Activated T-cell treated with anti-CD3 and anti-CD28 coated beads, Interleukin-2, amount 50 U/mL, for 4 hours (primary cell): ENCODE measurements at regions not wholly inside any gene's neighbourhood (a gene's known extent, or its start where the extent isn't known, plus 50 kb on each side); places are given as distances from the start of the nearest gene placed in this dataset.
"Not testable (repeated sequence)": the region's sequence is repeated elsewhere in the genome, so short reads cannot be mapped to it uniquely, and the experiment has no call there.

ENCODE experiments used
- ATAC-seq, 2 donors: fragments of 200-7000 bp; cut with Tn5 transposase; one replicate each; pipeline ENCODE4 v1.10.0; 2021
- DNase-seq: peaks from one replicate; pipeline ENCODE4 v3.0.0-alpha.2; 2020
- H3K27me3 Mint-ChIP-seq: one replicate; pipeline ENCODE4 v1.8.0; 2021; ENCODE audit warnings: low read depth, mixed read lengths
- H3K36me3 Mint-ChIP-seq: one replicate; pipeline ENCODE4 v1.8.0; 2022; ENCODE audit warnings: mixed read lengths; ENCODE audit not compliant: insufficient read depth
- H3K4me1 Mint-ChIP-seq: one replicate; pipeline ENCODE4 v1.8.0; 2021; ENCODE audit warnings: low read depth, mixed read lengths
- H3K4me3 Mint-ChIP-seq: one replicate; pipeline ENCODE4 v1.8.0; 2021; ENCODE audit warnings: mild to moderate bottlenecking, moderate library complexity, mixed read lengths
- H3K9me3 Mint-ChIP-seq: one replicate; pipeline ENCODE4 v1.8.0; 2021; ENCODE audit warnings: mixed read lengths

DNA sequence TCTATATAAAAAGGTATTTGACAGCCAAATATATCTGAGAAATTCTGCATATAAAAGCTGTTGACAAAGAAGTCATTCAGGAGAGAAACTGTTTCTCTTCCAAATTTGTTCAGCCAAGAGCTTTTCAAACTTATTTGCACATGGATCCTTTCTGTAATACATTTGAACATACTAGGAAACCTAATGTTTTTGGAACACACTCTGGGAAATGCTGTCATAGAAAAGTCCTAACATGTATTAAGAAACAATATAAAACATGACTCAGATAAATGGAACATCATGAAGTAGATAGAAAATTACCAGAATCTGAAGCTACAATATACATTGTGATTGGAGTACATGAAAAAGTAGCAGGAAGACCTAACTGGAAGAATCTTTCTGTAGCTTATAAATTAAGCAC is 781.5 kb upstream of the EPHA5 start:
- H3K27me3 Mint-ChIP-seq, result no peaks in the 10 kb centered on the region
- DNase-seq, result no peak
- no peak overlapping the region for H3K4me3 Mint-ChIP-seq
- H3K9me3 Mint-ChIP-seq, result peaks cover 18% of the 10 kb centered on the region
- ATAC-seq, result no peak
- H3K4me1 Mint-ChIP-seq, result no peaks in the 10 kb centered on the region
- H3K36me3 Mint-ChIP-seq, result no peaks in the 10 kb centered on the region

DNA sequence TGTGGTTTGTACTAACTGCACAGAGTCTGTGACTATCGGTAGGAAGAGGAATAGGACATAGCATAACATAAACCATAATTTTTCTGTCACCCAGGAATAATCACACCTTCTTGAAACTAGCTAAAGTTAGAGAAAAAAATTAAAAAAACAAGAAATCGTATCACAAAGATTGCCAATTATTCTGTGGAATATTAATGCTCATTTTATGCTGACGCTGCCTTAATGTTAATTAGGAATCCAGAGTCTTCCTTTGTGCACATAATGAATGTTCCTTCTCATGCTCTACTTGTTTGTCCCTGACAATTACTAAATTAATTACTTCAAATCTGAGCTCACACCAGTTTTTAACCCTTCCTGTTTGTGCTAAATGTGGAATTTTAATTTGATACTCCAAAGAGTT is 772.7 kb upstream of the EPHA5 start:
- H3K36me3 Mint-ChIP-seq, result no peaks in the 10 kb centered on the region
- H3K4me1 Mint-ChIP-seq, result no peaks in the 10 kb centered on the region
- H3K9me3 Mint-ChIP-seq, result peaks cover 6% of the 10 kb centered on the region

DNA sequence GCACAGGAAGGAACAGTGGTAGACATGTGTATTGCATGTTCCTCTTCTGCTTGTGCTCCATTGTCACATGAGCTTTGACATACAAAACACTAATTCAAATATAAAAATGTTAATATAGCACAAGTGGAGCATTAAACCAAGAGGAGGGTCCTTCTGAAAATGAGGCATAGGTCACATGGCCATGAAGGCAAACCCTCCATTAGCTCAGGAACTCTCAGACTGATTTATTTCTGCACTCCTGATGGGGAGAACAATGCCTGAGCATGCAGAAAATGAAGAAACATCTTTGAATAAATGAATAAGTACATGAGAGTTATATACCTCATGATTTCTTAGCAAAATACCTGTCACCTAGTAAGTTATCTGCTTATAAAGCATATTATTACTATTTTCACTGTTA is 769.2 kb upstream of the EPHA5 start:
- H3K9me3 Mint-ChIP-seq, result peaks cover 8% of the 10 kb centered on the region
- H3K4me1 Mint-ChIP-seq, result no peaks in the 10 kb centered on the region
- H3K27me3 Mint-ChIP-seq, result no peaks in the 10 kb centered on the region
- H3K4me3 Mint-ChIP-seq, result no peak overlapping the region
- DNase-seq (no peak), ATAC-seq (no peak)
- H3K36me3 Mint-ChIP-seq, result no peaks in the 10 kb centered on the region

More for the DNA sequence above, 772.7 kb upstream of the EPHA5 start:
- no peak for DNase-seq
- H3K27me3 Mint-ChIP-seq, result no peaks in the 10 kb centered on the region
- no peak overlapping the region for H3K4me3 Mint-ChIP-seq
- no peak for ATAC-seq

DNA sequence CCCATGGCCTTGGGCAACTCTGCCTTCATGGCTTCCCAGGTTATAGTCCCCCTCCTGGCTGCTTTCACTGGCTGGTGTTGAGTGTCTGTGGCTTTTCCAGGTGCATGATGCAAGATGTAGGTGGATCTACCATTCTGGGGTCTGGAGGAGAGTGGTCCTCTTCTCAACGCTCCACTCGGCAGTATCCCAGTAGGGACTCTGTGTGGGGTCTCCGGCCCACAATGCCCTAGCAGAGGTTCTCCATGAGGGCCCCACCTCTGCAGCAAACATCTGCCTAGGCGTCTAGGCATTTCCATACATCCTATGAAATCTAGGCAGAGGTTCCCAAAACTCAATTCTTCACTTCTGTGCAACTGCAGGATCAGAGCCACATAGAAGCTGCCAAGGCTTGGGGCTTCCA is 763.4 kb upstream of the EPHA5 start:
- Mint-ChIP-seq H3K36me3 (no peaks in the 10 kb centered on the region), H3K9me3 (peaks cover 14% of the 10 kb centered on the region), H3K4me1 (no peaks in the 10 kb centered on the region), H3K4me3 (no peak overlapping the region), H3K27me3 (no peaks in the 10 kb centered on the region)
- DNase-seq (no peak), ATAC-seq (no peak)

DNA sequence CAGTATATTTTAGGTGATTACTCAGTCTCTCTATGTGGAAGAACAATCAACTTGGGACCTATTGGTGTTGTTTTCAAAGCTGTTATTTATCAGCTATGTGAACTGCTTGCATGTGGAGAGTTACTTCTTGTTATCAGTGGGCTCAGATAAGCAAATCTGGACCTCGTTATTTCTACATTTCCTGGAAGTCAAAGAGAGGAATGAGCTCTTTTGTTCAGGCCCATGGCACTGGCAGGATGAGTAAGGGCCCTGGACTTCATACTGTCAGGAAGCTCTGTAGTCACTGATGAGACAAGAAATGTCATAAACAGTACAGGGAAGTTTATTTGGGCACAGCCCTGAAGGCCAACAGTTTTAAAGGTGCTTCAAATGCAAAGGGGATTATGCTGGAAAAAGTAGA is 760.6 kb upstream of the EPHA5 start:
- DNase-seq (no peak), ATAC-seq (no peak)
- Mint-ChIP-seq H3K4me1 (no peaks in the 10 kb centered on the region), H3K4me3 (no peak overlapping the region), H3K27me3 (no peaks in the 10 kb centered on the region), H3K9me3 (peaks cover 15% of the 10 kb centered on the region), H3K36me3 (no peaks in the 10 kb centered on the region)

DNA sequence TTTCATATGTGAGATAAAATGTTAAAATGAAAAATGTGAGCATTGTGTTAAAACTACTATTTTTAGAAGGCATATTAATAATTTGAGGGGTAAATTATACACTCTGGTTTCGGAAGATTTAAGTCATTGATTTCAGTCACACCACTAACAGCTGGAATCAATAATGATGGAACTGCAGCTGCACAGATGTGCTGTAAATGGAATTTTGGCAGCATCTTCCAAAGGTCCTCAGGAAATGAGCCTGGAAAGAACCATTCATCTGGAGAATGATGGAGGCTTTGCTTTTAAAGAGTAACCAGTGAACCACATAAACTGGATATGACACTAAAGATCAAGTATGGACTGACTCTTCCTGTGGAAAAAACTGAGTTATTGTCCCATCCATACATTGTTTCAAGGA is 759.0 kb upstream of the EPHA5 start:
- no peak for ATAC-seq
- Mint-ChIP-seq H3K36me3 (no peaks in the 10 kb centered on the region), H3K27me3 (no peaks in the 10 kb centered on the region), H3K4me1 (no peaks in the 10 kb centered on the region), H3K9me3 (peaks cover 20% of the 10 kb centered on the region), H3K4me3 (no peak overlapping the region)
- DNase-seq, result no peak

DNA sequence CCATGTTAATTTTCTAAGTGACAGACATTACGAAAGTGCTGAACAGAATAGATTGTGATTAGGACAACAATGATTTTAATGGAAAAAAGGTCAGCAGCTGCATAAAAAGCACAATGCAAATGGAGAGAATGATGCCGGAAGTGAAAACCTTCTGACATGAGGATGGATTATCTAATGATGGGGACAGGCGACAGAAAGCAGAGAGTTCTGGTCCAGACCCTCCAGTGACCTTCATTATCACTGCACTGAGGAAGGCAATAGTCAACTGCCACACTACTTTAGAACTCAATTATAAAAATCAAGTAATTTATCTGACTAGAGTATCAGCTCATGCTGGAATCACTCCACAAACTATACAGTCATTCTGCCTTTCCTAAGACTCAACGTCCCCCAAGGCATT is 746.1 kb upstream of the EPHA5 start:
- DNase-seq, result no peak
- H3K27me3 Mint-ChIP-seq, result no peaks in the 10 kb centered on the region
- H3K4me3 Mint-ChIP-seq, result no peak overlapping the region
- ATAC-seq, result no peak
- H3K36me3 Mint-ChIP-seq, result no peaks in the 10 kb centered on the region
- H3K9me3 Mint-ChIP-seq, result peaks cover 13% of the 10 kb centered on the region
- no peaks in the 10 kb centered on the region for H3K4me1 Mint-ChIP-seq

DNA sequence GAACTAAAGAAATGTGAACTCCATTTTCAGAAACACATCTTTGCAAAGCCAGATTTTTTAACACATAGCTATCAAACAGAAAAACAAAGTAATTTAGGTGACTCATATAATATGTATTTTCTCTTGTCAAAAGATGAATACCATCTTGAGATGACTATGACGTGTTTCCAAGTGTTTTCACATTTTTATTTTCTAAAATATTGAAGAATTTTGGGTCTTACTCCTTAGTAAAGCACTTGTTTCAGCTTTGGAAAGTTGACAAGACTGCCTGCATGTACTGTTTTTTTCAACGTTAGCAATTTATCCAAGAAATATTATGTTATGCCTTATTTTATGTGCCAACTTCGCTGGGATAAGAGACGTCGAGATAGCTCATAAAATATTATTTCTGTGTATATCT is 733.9 kb upstream of the EPHA5 start:
- Mint-ChIP-seq H3K9me3 (peaks cover 9% of the 10 kb centered on the region), H3K4me1 (no peaks in the 10 kb centered on the region), H3K36me3 (no peaks in the 10 kb centered on the region), H3K27me3 (no peaks in the 10 kb centered on the region), H3K4me3 (no peak overlapping the region)
- DNase-seq (no peak), ATAC-seq (no peak)

DNA sequence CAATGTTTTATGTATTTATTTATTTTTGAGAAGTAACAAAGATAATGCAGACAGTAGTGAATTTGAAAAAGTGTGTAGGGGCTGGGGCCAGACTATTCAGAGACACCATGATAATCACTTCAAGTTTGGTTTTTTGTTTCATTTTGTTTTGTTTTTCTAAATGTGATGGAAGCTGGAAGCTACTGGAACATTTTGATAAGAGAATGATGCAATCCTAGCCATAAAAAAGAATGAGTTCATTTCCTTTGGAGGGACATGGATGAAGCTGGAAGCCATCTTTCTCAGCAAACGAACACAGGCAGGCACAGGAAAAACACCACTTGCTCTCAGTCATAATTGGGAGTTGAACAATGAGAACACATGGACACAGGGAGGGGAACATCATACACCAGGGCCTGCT is 706.6 kb upstream of the EPHA5 start:
- DNase-seq (no peak), ATAC-seq (no peak)
- no peaks in the 10 kb centered on the region for H3K4me1 Mint-ChIP-seq
- H3K27me3 Mint-ChIP-seq, result no peaks in the 10 kb centered on the region
- peaks cover 5% of the 10 kb centered on the region for H3K9me3 Mint-ChIP-seq
- no peak overlapping the region for H3K4me3 Mint-ChIP-seq
- H3K36me3 Mint-ChIP-seq, result no peaks in the 10 kb centered on the region

DNA sequence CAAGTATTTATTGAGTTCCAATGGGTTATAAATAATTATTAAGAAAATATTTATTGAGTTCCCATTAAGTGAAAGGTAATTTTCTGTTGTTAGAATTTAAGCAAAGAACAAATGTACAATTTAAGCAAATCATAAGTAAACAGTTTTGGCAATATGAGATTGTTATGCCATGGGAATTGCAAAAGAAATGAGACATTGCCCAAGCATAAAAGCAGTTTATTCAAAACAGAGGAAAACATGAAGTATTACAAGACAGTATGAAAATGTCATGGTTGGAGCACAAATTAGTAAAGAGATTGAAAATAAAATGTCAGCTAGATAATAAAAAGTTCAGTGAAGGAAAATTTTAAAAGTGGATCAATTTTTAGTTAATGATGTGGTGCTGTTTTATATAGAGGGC is 706.1 kb upstream of the EPHA5 start:
- DNase-seq, result no peak
- ATAC-seq, result no peak
- H3K4me1 Mint-ChIP-seq, result no peaks in the 10 kb centered on the region
- H3K4me3 Mint-ChIP-seq, result no peak overlapping the region
- H3K9me3 Mint-ChIP-seq, result peaks cover 5% of the 10 kb centered on the region
- no peaks in the 10 kb centered on the region for H3K36me3 Mint-ChIP-seq
- no peaks in the 10 kb centered on the region for H3K27me3 Mint-ChIP-seq

DNA sequence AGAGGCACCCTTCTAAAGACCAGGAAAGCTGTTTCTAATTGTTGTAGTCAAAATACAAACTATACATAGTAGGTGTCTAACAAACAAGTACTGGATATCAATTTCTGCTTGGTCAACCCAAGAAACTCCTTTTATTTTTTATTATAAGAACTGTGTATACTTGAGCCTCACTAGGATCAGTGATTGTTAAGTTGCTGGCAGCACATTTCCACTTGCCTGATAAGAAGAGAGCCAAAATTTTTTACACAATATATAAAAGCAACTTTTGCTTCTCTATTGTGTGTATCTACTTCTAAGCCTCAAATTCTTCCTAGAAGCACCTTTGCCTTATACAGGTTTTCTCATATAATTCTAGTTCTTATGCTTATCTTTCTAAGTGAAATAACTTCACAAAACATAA is 703.0 kb upstream of the EPHA5 start:
- no peak overlapping the region for H3K4me3 Mint-ChIP-seq

DNA sequence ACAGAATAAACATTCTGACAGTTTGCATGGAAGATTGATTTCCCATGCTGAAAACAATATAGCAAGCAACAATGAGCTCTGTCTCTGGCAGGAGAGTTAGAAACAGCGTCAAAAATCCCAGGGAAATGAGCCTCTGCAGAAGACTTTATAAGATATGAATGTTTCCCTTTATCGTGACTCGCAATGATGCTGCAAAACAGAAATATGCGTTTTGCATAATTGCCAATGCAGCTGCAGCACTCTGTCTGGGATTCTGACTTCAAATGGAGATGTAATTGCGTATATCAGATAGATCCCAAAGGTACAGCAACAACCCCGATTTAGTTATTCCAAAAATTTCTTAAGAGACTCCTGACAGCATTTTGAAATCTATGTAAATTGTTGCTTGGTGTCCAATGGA is 702.4 kb upstream of the EPHA5 start:
- Mint-ChIP-seq H3K27me3 (no peaks in the 10 kb centered on the region), H3K9me3 (peaks cover 12% of the 10 kb centered on the region), H3K36me3 (no peaks in the 10 kb centered on the region), H3K4me3 (no peak overlapping the region), H3K4me1 (no peaks in the 10 kb centered on the region)
- ATAC-seq (no peak), DNase-seq (no peak)

More for the DNA sequence above, 703.0 kb upstream of the EPHA5 start:
- Mint-ChIP-seq H3K36me3 (no peaks in the 10 kb centered on the region), H3K4me1 (no peaks in the 10 kb centered on the region), H3K27me3 (no peaks in the 10 kb centered on the region), H3K9me3 (peaks cover 12% of the 10 kb centered on the region)
- no peak for DNase-seq
- no peak for ATAC-seq

DNA sequence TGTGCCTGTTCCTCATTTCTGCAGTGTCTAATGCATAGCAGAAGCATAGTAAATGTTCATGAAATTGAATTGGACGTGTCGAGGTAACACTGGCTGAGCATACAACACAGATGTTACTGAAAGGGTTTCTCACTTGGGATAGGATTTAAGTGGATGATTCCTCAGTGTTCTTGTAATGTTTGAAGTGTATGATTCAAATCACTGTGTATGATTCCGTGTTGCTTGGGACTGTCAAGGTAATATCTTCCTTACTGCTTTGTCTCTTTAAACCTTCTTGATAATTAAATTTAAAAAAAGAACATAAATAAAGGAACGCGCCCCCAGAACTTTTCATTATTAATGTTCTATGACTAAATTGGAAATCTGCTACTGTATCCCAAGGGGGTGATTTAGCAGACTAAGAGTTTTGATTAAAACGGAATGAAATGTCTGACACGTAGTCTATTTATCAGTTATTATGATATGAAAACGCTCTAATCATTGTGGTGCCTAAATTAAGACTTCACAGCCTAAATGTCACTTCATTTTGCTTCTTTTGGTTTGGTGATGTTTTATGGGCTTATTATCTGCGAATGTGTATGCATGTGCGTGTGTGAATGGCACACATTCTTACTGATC is 696.9 kb upstream of the EPHA5 start:
- Mint-ChIP-seq H3K9me3 (peaks cover 11% of the 10 kb centered on the region), H3K4me1 (no peaks in the 10 kb centered on the region), H3K36me3 (no peaks in the 10 kb centered on the region), H3K27me3 (no peaks in the 10 kb centered on the region), H3K4me3 (no peak overlapping the region)
- DNase-seq (no peak), ATAC-seq (no peak)

DNA sequence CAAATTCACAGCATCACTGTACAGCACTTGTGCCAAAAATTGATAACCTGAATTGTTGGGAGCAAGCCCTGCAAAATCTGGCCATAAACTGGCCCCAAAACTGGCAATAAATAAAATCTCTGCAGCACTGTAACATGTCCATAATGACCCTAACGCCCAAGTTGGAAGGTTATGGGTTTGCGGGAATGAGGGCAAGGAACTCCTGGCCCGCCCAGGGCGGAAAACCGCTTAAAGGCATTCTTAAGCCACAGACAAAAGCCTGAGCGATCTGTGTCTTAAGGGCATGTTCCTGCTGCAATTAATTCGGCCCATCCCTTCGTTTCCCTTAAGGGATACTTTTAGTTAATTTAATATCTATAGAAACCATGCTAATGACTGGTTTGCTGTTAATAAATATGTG is 690.1 kb upstream of the EPHA5 start:
- not testable (repeated sequence) for H3K36me3 Mint-ChIP-seq, H3K27me3 Mint-ChIP-seq, H3K4me3 Mint-ChIP-seq, DNase-seq, H3K9me3 Mint-ChIP-seq, H3K4me1 Mint-ChIP-seq, ATAC-seq

DNA sequence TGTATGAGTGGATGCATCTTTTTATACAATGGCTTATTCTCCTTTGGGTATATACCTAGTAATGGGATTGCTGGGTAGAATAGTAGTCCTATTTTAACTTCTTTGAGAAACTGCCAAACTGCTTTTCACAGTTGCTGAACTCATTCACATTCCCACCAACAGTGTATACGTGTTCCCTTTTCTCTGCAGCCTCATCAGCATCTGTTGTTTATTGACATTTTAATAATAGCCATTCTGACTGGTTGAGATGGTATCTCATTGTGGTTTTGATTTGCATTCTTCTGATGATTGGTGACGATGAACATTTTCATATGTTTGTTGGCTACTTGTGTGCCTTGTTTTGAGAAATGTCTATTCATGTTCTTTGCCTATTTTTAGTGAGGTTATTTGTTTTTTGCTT is 687.0 kb upstream of the EPHA5 start:
- peaks cover 19% of the 10 kb centered on the region for H3K9me3 Mint-ChIP-seq
- no peak overlapping the region for H3K4me3 Mint-ChIP-seq
- DNase-seq (no peak), ATAC-seq (no peak)
- no peaks in the 10 kb centered on the region for H3K4me1 Mint-ChIP-seq
- H3K27me3 Mint-ChIP-seq, result no peaks in the 10 kb centered on the region
- no peaks in the 10 kb centered on the region for H3K36me3 Mint-ChIP-seq

DNA sequence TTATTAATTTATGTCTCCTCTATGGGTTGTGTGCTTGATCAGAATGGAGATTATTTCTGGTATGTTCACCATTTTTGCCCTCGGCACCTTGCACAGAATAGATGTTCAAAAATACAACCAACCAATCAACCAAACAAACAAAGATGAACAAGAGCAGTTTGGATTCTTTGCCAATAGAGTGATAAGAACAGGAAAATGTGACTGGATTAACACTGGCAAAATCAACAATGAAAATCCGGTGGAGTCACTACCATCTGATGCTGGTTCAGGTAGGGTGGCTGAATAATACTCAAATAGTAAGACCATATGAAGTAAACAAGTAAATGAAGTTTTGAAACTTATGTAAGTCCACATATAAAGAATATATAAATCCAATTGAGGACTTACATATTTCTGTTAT is 685.0 kb upstream of the EPHA5 start:
- Mint-ChIP-seq H3K36me3 (no peaks in the 10 kb centered on the region), H3K27me3 (no peaks in the 10 kb centered on the region), H3K9me3 (peaks cover 19% of the 10 kb centered on the region), H3K4me3 (no peak overlapping the region), H3K4me1 (no peaks in the 10 kb centered on the region)
- ATAC-seq, result no peak
- DNase-seq, result no peak
